Hematopoietic multipotent progenitor cell treated with erythropoietin and hydrocortisone succinate and interleukin-3 and kit ligand, for 4 days (in vitro differentiated cells): ENCODE measurements at regions not wholly inside any gene's neighbourhood (a gene's known extent, or its start where the extent isn't known, plus 50 kb on each side); places are given as distances from the start of the nearest gene placed in this dataset.
A peak's percentile ranks its signal among the peaks of the same experiment; 100 is the strongest.

Experiments
- DNase-seq: peaks from one replicate; pipeline ENCODE4 v3.0.0-alpha.2; 2015

- no peak for DNase-seq
These were observed 99.0 kb upstream of the LSM8 start for GRCh38 chr7:118085000-118085399.

GRCh38 chr7:118087126-118087525 lies 96.8 kb upstream of the LSM8 start:
- no peak for DNase-seq

- no peak for DNase-seq
These were observed 89.9 kb upstream of the LSM8 start for GRCh38 chr7:118094044-118094443.

GRCh38 chr7:118104812-118105441 lies 79.0 kb upstream of the LSM8 start:
- peak; percentile 80 for DNase-seq

- no peak for DNase-seq
These were observed 74.4 kb upstream of the LSM8 start for GRCh38 chr7:118109607-118110006.

GRCh38 chr7:118110178-118110925 lies 73.6 kb upstream of the LSM8 start:
- no peak for DNase-seq

GRCh38 chr7:118111347-118111746 lies 72.6 kb upstream of the LSM8 start:
- DNase-seq: no peak

GRCh38 chr7:118114175-118114574 lies 69.8 kb upstream of the LSM8 start:
- DNase-seq: no peak

- DNase-seq: peak; percentile 77
These were observed 54.7 kb upstream of the LSM8 start for GRCh38 chr7:118129041-118129795.

GRCh38 chr7:118132764-118133163 lies 51.2 kb upstream of the LSM8 start:
- no peak for DNase-seq
